A204.1 (cell line): ENCODE measurements at regions not wholly inside any gene's neighbourhood (a gene's known extent, or its start where the extent isn't known, plus 50 kb on each side); places are given as distances from the start of the nearest gene placed in this dataset.

Experiments used
- FAIRE-seq: peaks from 2 replicates; lab custom pipeline; 2012; peaks lifted over from hg19 to GRCh38; lab: Jason Lieb, UNC

DNA sequence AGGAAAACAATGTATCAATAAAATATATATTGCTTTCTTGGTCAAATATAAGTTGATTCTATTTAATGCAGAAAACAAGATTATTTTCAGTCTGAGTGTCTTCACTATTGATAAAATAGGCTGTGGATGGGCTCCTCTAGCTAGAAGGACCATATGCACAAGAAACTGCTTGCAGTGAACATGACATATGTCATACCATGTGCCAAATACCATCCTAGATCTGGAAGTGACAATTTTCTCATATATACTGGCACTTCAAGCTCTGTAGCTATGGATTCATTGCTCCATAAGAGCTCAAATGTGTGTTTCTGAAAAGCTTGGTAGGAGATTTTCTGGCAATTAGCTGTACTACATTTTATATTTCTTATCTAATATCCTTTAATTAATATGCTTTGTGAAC is 95.6 kb upstream of the CDH6 start:
- FAIRE-seq, result no peak

DNA sequence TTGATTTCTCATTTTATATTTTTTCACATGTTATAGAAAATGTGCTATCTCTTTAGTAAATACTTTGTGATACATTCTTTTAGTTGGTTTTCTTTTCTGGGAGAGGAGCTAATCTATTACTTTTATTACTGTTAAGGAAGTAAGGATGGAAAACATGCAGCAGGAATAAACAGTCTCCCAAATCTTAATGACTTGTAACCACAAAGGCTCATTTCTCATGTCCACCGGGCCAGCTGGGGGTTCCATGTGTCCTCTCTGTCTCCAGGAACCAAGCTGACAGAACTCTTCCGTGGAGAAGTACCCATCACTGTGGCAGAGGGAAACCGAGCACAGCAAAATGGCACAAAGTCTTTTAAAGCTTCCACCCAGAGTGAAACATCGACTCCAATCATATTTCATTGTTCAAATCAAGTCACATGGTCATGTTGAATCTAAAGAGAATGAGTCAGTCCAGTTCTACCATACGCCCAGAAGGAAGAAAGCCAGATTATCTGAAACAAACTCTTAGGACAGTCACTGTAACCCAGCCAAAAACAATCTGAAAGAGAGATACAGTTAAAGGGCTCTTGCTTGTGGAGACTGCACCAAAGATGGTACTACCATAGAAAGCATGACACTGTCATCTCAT is 97.1 kb upstream of the CDH6 start:
- FAIRE-seq, result no peak

DNA sequence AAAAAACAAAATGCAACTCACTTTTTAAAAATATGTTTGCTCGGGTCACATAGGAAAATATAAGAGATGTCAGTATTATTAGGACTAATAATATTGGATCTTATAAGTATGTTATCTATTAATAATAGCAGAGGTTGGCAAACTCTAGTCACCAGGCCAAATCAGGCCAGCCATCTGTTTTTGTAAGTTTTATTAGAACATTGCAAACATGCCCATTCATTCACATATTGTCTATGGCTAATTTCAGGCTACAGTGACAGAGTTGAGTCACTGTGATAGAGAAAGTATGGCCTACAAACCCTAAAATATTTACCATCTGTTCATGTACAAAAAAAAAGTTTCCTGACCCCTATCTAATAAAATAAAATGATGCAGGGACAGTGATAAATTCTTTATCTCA is 97.7 kb upstream of the CDH6 start:
- FAIRE-seq, result no peak

DNA sequence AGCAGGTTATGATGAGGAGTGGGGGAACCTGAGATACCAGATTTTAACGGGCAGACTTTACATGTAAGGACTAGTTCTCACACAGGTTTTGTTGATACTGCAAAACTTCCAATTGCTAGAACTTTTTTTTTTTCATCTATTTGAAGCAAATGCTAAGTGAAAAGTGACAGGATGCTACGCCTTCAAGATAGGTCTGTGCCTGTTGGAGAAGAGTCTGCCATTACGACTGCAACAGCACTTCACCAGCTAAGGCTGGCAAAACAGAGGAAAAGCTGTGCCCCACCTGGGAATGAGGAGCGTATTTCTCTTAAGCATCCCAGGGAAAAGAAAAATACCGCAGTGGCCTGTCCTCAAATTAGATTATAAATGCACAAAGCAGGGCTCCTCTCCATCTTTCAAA is 102.0 kb upstream of the CDH6 start:
- FAIRE-seq, result no peak

DNA sequence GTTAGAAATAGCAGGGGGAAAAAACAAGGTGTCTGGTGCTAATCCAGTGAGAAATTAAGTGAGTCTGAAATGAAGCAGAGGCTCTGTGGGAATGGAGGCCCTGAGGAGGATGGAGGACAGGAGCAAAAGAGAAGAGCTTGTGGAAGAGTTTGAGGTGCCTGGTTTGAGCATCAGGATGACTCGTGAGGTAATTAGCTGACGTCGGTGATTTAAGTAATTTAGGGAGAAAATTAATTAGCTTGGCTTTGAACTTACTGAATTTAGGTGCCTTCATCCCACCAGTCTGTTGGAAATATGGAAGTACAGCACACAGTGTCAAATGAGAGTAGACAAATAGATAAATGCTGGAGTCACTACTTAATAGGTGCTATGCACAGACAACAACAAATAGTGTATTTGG is 103.0 kb upstream of the CDH6 start:
- no peak for FAIRE-seq

DNA sequence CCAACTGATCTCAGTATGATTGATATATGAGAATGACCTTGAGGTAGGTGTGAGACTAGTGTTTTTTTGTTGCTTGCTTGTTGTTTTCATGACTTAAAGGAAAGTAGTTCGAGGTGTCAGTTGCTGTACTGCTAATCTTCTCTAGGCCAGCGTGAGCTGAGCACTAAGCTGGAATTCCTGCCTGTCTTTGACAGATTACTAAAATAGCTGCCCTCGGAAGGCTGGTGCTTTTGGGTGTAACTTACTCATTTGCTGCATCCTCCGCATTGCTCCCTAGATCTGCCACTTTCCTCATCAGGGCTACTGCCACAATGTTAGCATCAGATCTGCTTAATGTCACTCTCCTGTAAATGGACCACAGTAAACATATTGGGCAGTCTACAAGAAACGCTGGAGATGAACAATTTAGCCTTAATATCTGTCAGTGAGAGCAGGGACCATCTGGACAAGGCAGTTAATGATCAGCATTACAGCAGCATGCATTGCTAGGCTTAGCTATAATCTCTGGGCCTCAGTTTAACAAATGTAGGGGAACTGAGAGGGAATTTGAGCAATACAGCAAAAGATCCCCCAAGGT is 106.6 kb upstream of the CDH6 start:
- FAIRE-seq, result no peak

DNA sequence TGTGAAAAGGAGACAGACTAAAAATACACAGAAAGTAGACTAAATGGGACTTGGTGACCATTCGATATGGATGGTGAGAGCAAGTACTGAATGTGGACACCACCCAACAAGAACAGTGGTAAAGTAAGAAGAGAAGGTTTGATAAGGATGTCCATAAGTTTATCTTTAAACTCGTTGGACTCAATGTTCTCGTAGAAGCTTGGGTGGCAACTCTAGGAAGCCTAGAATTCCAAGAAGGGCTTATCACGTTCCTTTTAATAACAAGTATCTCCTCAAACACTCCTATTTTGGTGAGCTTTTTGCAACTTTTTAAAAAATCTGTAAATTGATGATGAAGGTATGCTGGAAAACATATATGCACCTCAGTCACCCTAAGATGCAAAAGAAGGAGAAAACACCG is 108.6 kb upstream of the CDH6 start:
- no peak for FAIRE-seq

DNA sequence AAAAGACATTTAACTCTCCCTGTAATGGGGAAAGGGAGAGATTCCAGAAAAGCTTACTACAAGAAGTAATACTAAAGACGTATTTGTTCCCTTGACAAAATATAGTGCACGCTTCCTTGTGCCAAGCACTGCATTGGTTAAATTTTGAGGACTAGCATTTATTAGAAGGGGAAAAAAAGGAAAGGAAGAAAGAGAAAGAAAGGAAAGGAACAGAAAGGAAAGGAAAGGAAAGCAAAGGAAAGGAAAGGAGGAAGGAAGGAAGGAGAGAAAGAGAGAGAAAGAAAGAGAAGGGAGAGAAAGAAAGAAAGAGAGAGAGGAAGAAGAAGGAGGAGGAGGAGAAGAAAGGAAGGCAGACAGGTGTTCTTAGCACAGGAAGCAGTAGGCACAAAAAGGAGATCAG is 110.1 kb upstream of the CDH6 start:
- FAIRE-seq, result no peak

DNA sequence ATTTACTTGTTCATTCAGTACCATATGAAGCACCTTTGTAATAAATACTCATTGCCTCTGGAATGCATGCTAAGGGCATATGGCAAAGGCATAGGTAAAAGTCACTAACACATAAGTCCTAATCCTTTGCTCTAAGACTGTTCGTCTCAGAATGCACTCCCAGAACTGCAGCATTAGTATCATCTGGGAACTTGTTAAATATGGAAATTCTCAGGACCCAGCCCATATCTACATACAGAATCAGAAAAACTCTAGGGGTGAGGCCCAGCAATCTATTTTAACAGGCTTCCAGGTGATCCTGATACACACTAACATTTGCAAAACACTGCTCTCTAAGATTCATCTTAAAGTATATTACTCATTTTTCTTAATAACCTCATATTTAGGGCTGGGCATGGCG is 113.8 kb upstream of the CDH6 start:
- no peak for FAIRE-seq

DNA sequence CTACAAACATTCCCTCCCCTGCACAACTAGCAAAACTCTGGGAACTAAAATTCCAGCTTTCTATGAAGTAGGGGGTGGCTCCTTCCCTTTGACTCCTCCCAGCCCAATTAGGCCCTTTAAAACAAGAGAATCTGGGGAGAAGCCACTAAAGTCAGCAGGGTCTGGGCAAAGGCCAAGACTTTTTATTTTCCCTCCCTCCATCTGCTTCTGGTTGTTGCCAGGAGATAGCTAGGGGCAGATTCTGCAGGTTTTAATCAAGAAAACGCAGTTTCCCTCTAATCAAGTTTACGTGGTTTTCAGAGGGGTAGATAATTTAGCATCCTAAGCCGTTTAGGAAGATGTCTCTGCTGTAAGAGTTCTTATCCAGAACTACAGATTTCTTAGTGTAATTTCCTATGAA is 114.5 kb upstream of the CDH6 start:
- no peak for FAIRE-seq

DNA sequence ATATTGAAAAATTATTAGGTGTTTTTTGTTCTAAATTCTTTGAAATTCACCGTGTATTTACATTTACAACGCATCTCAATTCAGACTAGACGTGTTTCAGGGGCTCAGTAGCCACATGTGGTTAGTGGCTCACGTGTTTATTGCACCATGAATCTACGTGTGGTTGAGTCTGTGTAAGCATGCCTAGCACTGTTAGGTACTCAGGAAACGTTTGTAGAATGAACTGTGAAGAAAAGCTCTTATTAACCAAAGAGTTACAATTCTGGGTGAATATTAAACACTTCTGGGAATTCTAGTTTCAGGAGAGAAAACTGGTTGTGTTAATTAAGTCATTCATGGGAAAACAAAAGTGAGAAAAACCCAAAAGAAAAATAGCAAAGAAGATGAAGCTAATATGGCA is 117.5 kb upstream of the CDH6 start:
- FAIRE-seq, result no peak

DNA sequence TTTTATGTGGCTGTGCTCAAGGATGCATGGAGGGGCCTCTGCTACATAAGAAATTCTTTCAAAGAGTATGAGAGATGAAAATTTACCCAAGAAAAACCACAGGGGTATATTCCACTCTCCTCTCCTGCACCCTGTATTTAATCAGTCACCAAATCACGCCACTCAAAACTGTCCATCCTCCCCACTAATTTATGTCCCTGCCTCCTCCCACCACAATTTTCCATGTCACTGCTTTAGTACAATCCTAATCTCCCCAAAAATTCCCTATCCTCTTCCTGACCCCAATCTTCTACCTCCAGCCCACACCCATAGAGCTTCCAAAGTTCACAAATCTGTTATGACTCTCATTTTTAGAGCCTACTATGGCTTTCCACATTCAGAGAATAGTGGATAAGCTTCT is 125.2 kb upstream of the CDH6 start:
- no peak for FAIRE-seq

DNA sequence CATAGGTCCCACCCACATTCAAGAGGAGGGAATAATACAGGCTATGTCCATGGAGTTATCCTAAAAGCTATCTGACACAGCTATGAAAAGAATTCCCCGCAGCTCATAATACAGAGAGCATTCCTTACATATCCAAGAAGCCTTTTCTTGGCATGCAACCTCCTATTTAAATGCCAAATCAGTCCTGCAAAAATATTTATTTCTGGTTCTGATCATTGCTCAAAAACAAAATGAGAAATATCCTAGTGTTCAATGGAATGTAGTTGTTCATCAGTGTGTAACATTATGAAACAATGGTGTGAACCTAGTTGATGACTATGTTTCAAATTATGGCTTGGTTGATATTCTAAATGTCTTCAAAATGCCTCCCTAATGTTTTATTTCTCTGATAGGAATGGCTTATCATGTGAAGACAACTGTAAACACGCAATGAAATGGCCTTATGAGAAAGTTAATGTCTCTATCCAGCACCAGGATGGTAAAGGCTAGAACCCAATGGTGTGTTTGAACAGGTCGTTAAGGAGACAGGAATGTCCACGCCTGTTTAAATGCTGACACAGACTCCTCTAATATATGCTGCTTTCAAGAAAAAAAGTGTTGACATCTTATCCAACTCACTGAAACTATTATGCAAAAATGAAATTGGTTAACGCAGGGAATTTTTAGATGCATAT is 126.7 kb upstream of the CDH6 start:
- FAIRE-seq, result no peak

DNA sequence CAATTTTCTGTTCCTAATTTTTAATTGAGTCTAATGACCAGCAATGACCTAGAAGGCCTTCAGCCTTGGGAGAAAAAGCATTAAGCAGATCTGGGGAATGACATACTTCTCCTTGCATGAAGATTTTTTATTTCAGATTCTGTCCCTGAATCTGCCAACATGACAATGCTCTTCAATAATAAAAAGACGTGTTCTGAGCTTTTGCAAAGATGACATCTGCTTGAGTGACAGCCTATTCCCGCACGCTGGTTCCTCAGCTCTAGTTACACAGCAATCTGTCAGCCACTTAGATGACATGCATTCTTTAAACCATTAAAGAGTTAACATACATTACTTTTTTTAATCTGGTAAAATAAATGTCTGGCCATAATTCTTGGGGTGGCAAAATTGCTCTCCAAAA is 129.3 kb upstream of the CDH6 start:
- FAIRE-seq, result no peak

DNA sequence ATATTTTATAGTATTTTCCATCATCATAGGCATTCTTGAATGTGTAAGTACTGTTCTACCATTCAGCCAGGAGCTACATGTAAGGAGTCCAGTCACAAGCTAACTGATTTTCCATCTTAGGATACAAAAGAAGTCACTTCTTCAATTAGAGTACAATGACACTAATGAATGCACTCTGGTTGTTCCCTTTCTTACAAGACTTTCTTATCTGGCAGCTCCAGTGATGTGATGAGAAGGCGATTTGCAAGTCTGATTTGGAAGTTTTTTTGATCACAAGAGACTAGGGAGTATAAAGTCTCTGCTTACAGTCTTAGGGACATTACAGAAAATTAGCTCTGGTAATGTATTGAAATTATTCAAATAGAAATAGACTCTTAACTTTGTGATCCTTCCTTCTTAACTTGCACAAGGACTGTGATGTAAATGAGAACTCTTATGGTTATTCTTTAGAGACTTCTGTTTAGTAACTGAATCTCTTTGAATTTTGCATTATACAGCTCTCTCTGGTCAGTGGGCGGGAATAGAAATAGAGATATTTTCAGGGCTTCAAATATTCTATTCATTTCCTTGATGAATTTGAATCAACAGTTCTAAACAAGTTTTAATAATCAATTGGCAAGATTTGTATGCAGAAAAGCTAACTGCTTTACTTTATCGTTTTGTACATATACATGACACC is 130.4 kb upstream of the CDH6 start:
- no peak for FAIRE-seq

DNA sequence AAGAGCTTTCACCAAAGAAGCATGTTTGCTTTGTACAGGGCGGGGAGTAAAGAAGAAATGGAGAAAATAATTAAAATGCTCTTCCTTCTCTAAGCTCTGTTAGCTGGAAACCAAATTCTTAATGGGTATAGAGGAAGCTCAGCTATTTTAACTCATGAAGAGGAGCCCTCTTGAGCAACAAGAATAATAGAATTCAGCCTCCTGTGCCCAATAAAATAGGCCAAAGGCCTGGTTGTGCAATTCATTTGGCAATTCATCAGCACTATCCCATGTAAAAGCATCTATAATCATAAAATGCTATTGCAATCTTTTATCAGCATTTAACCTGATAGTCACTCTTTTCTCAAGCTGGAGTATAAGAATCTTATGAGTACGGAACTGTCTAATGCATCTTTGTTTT is 133.6 kb upstream of the CDH6 start:
- FAIRE-seq, result no peak

DNA sequence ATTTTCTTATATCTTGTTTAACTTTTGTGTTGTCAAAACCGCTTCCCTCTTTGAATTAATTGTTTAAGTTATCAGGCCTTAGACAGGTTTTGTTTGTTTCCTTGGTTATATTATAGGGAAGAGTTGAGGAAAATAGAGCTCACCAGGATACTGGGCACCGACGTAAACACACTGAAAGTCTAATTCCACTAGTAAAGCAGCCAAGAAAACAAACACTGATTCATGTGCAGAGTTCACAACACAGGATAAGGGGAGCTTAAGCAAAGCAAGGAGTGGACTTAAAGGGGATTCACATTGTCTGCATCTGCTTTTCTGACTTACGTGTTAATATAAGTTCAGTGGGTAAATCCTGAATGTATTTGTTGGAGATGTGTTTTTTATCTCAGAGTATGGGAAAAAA is 139.0 kb upstream of the CDH6 start:
- FAIRE-seq, result no peak

DNA sequence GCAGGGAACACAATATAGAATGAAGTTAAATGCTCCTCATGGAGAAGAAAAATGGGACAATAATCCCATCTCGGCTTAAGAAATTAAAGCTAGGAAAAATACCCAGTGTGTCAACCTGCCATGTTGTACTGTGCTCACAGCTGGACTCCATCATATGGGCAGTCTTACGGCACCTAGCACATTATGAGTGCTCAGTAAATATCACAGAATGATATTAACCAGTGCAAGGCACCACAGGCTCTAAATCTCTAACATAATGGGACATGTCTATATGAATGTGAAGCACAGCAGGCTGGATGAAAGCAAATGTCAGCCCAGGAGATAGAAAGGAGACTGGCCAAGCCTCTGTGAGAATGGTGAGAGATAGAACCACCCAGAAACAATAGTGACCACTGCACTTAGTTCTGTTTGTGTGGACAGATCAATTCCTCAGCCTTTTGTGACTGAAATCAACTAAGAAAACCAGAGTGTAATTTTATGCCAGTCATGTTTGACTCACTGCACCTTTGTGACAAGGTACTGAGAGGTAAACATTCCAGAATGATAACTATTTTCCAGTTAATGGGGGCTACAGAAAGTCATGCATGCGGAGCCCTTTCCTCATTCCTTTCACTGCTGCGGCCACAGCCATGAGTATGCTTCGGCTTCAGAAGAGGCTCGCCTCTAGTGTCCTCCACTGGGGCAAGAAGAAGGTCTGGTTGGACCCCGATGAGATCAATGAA is 140.4 kb upstream of the CDH6 start:
- no peak for FAIRE-seq

DNA sequence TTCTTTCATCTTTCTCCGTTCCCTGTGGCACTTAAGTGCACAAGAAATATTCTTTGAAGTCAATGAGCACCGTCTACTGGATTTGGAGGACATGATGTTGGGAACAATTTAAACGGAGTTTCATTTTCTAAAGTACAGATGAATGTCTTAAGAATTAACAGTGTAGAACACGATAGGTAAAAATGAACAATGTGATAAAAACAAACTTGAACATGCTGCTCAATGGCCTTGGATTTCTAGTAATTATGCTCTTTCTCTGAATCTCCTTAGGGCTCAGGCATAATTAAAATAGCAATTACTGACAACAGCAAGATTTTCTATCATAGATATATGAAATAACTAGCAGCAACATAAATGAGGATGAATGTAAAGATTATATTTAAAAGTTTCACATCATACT is 142.2 kb upstream of the CDH6 start:
- no peak for FAIRE-seq

DNA sequence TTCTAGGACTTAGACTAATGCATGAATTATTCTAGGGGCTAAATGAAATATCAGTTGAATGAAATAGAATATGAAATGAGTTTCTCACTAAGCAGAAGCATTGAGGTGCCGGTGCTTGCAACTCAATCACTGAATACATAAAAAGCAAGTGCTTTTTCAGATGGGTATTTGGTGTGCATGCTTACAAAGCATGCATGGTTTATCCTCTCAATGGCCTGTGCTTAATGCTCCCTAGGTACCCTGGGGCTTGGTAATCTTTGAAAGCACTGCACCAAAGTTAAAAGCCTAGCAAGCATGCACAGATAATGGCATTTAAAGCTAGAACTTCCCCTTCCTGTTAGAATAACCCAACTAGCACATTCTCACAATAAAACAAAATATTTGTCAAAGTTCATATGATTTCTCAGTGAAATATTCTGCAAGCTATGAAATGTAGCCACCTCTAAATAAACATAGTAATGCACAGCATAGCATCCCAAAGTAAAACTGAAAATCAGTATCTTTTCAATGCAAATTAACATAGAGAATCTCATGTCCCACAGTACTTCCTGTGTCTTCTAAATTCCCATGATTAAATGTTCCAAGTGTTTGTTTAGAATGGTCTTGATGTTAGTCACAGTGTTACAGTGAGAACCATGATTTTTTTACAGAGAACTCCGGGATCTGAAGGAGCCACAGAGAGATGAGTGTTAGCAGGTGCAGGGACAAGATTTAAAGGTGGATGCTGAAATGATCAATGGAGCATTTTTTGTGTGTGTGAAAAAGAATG is 143.4 kb upstream of the CDH6 start:
- FAIRE-seq, result no peak

DNA sequence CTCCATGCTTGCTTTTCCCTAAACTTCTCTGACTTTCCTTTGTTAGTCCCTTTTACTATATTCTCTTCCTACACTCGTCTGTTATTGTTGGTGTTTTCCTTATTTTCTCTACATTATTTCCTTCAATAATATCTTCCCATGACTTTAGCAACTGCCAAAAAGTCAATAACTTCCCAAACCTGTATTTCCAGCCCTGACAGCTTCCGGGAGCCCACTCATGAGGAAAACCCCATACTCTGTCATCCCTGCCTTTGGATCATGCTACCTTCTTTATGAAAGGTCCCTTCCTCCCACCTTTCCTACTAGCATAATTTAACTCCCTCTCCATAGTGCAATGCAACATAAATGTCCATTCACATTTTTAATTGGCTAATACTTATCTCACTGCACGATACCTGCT is 144.0 kb upstream of the CDH6 start:
- FAIRE-seq, result no peak
